B cell (primary cell): ENCODE measurements at regions not wholly inside any gene's neighbourhood (a gene's known extent, or its start where the extent isn't known, plus 50 kb on each side); places are given as distances from the start of the nearest gene placed in this dataset.

ENCODE experiments used
- EZH2 ChIP-seq: IDR thresholded peaks from 2 replicates; pipeline ENCODE4 v1.6.1; 2012; ENCODE audit warnings: borderline replicate concordance, low read depth, mild to moderate bottlenecking, moderate library complexity, low read length; ENCODE audit not compliant: insufficient read depth, poor library complexity, severe bottlenecking
- TF ChIP-seq, protein P1 (sequence below): fragments of 200-600 bp; IDR thresholded peaks from one replicate; pipeline ENCODE4 v1.8.0; 2022; ENCODE audit warnings: antibody characterized with exemption, mild to moderate bottlenecking

DNA sequence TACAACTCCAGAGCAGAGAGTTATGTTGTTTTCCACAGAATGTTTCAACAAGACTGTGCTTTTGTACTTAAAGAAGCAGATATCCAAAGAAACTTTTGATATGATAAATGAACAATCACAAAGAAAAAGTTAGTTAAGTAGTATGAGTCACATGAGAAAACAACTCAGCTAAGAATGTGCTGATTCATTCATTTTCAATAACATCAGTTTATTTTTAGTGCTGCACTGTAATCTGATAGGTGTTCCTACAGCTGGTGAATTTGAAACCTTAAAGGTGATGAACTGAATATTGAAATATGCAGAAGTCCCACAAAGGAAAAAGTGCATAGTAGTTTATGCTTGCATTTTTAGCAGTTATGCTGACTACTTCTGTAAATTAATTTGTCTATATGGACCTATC, 180.3 kb upstream of the TENM3 start:
- TF ChIP-seq, protein P1, sequence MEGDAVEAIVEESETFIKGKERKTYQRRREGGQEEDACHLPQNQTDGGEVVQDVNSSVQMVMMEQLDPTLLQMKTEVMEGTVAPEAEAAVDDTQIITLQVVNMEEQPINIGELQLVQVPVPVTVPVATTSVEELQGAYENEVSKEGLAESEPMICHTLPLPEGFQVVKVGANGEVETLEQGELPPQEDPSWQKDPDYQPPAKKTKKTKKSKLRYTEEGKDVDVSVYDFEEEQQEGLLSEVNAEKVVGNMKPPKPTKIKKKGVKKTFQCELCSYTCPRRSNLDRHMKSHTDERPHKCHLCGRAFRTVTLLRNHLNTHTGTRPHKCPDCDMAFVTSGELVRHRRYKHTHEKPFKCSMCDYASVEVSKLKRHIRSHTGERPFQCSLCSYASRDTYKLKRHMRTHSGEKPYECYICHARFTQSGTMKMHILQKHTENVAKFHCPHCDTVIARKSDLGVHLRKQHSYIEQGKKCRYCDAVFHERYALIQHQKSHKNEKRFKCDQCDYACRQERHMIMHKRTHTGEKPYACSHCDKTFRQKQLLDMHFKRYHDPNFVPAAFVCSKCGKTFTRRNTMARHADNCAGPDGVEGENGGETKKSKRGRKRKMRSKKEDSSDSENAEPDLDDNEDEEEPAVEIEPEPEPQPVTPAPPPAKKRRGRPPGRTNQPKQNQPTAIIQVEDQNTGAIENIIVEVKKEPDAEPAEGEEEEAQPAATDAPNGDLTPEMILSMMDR: no peak
- TF ChIP-seq EZH2: no peak
